ENCODE measurements at regions not wholly inside any gene's neighbourhood (a gene's known extent, or its start where the extent isn't known, plus 50 kb on each side); places are given as distances from the start of the nearest gene placed in this dataset.

- POLR2A ChIA-PET (ENCODE audit: unreplicated experiment): no interaction called here
- DNase-seq: peak in 1 of 2 experiments; percentile 22
- no peak overlapping the region for H3K27ac ChIP-seq
- H3K79me2 ChIP-seq (ENCODE audit: low read depth): no peaks in the 10 kb centered on the region
- H4K20me1 ChIP-seq (ENCODE audit: insufficient read depth): no peaks in the 10 kb centered on the region
- no TSS peak for BruUV-seq (replicated peaks)
- CTCF ChIA-PET: no interaction called here
- no peaks in the 10 kb centered on the region for H3K9me3 ChIP-seq (ENCODE audit: insufficient read depth, low read depth)
- no peak overlapping the region for H2AFZ ChIP-seq
- H3K4me3 ChIP-seq: no peak overlapping the region
- no peaks in the 10 kb centered on the region for H3F3A ChIP-seq (ENCODE audit: insufficient read depth, low read depth)
- intact Hi-C loops (cut with micrococcal nuclease; ENCODE audit: unreplicated experiment): no loop called here
- H3K27me3 ChIP-seq (ENCODE audit: insufficient read depth, low read depth): peaks cover 8% of the 10 kb centered on the region; the same call in 1 of the 2 replicates
- H3K9me2 ChIP-seq (ENCODE audit: insufficient read depth): no peaks in the 10 kb centered on the region
- no peaks in the 10 kb centered on the region for H3K36me3 ChIP-seq (ENCODE audit: low read depth)
- H3K4me1 ChIP-seq (replicated peaks; ENCODE audit: insufficient read depth): no peaks in the 10 kb centered on the region
- TF ChIP-seq CTCF (conservative IDR thresholded peaks at IDR 0.05): no peak
- no peak for TF ChIP-seq EZH2 (IDR thresholded peaks at IDR 0.05; ENCODE audit: low read depth)
- H3K4me2 ChIP-seq: no peak overlapping the region
Observed at GRCh38 chr1:118558933-118559332, 373.9 kb upstream of the SPAG17 start.

- no peak overlapping the region for H3K27ac ChIP-seq
- H3K27me3 ChIP-seq (ENCODE audit: insufficient read depth, low read depth): peaks cover 8% of the 10 kb centered on the region; the same call in 1 of the 2 replicates
- no peaks in the 10 kb centered on the region for H3K36me3 ChIP-seq (ENCODE audit: low read depth)
- no peaks in the 10 kb centered on the region for H3K79me2 ChIP-seq (ENCODE audit: low read depth)
- no peak overlapping the region for H3K4me2 ChIP-seq
- POLR2A ChIA-PET (ENCODE audit: unreplicated experiment): no interaction called here
- no peak overlapping the region for H3K4me3 ChIP-seq
- BruUV-seq (replicated peaks): no TSS peak
- H3F3A ChIP-seq (ENCODE audit: insufficient read depth, low read depth): no peaks in the 10 kb centered on the region
- intact Hi-C loops (cut with micrococcal nuclease; ENCODE audit: unreplicated experiment): no loop called here
- no peak overlapping the region for H2AFZ ChIP-seq
- H3K9me3 ChIP-seq (ENCODE audit: insufficient read depth, low read depth): no peaks in the 10 kb centered on the region; the same call in 1 of the 2 replicates
- no peaks in the 10 kb centered on the region for H4K20me1 ChIP-seq (ENCODE audit: insufficient read depth)
- CTCF ChIA-PET: no interaction called here
- H3K9me2 ChIP-seq (ENCODE audit: insufficient read depth): no peaks in the 10 kb centered on the region
- no peak for TF ChIP-seq EZH2 (IDR thresholded peaks at IDR 0.05; ENCODE audit: low read depth)
- no peak for TF ChIP-seq CTCF (conservative IDR thresholded peaks at IDR 0.05)
- H3K4me1 ChIP-seq (replicated peaks; ENCODE audit: insufficient read depth): no peaks in the 10 kb centered on the region
- DNase-seq: peak in 1 of 2 experiments; percentile 30
Observed at GRCh38 chr1:118556936-118557335, 371.9 kb upstream of the SPAG17 start.

- TF ChIP-seq EZH2 (IDR thresholded peaks at IDR 0.05; ENCODE audit: low read depth) (no peak), CTCF (conservative IDR thresholded peaks at IDR 0.05) (no peak)
- Histone ChIP-seq H2AFZ (no peak overlapping the region), H3K4me3 (no peak overlapping the region), H3K36me3 (ENCODE audit: low read depth) (no peaks in the 10 kb centered on the region), H3K9me3 (ENCODE audit: insufficient read depth, low read depth) (no peaks in the 10 kb centered on the region; the same call in 1 of the 2 replicates), H3K79me2 (ENCODE audit: low read depth) (no peaks in the 10 kb centered on the region), H3K4me1 (replicated peaks; ENCODE audit: insufficient read depth) (no peaks in the 10 kb centered on the region), H4K20me1 (ENCODE audit: insufficient read depth) (no peaks in the 10 kb centered on the region), H3F3A (ENCODE audit: insufficient read depth, low read depth) (no peaks in the 10 kb centered on the region), H3K27me3 (ENCODE audit: insufficient read depth, low read depth) (peaks cover 5% of the 10 kb centered on the region; the same call in 1 of the 2 replicates), H3K27ac (no peak overlapping the region), H3K9me2 (ENCODE audit: insufficient read depth) (no peaks in the 10 kb centered on the region), H3K4me2 (no peak overlapping the region)
- ChIA-PET CTCF (no interaction called here), POLR2A (ENCODE audit: unreplicated experiment) (no interaction called here)
- BruUV-seq (replicated peaks): no TSS peak
- DNase-seq: no peak
- intact Hi-C loops (cut with micrococcal nuclease; ENCODE audit: unreplicated experiment): no loop called here
Observed at GRCh38 chr1:118555638-118556037, 370.6 kb upstream of the SPAG17 start.
